GM12878 (cell line): ENCODE measurements at regions not wholly inside any gene's neighbourhood (a gene's known extent, or its start where the extent isn't known, plus 50 kb on each side); places are given as distances from the start of the nearest gene placed in this dataset.

Experiments
- ATAC-seq: fragments of 200-7000 bp; cut with Tn5 transposase; 3 replicates; pipeline ENCODE4 v1.9.1; 2020; ENCODE audit warnings: mild to moderate bottlenecking, moderate library complexity
- BruUV-seq: library from RNA; stranded (reverse); fragments of 400-500 nt; replicated peaks from 2 replicates; lab custom pipeline; 2021; lab: Mats Ljungman, UMichigan
- CTCF ChIA-PET: fragments of 300-600 bp; sonication (Branson Sonifier 250); formaldehyde crosslinking; extraction: SDS; loops from one replicate; lab custom pipeline; 2021; ENCODE audit warnings: inconsistent platforms; lab: Yijun Ruan, JAX
- POLR2A ChIA-PET: fragments of 350-600 bp; formaldehyde crosslinking; extraction: SDS; loops from one replicate; lab custom pipeline; 2021; ENCODE audit warnings: inconsistent platforms; lab: Charles Lee
- RAD21 ChIA-PET: fragments of 300-600 bp; sonication (Branson Sonifier 250); formaldehyde crosslinking; loops from one replicate; lab custom pipeline; 2023; ENCODE audit warnings: antibody characterized with exemption; ENCODE audit not compliant: unreplicated experiment; lab: Charles Lee
- SMC1A ChIA-PET: fragments of 300-600 bp; sonication (Branson Sonifier 250); formaldehyde crosslinking; loops from one replicate; lab custom pipeline; 2023; ENCODE audit not compliant: unreplicated experiment, uncharacterized antibody; lab: Charles Lee
- DNase-seq: peaks from one replicate; pipeline ENCODE4 v3.0.0-alpha.2; 2011; ENCODE audit warnings: low read depth, low spot score
- FAIRE-seq: peaks from 3 replicates; lab custom pipeline; 2011; peaks lifted over from hg19 to GRCh38; lab: Jason Lieb, UNC
- H2AFZ ChIP-seq: 2 replicates; pipeline ENCODE4 v1.6.0; 2011; ENCODE audit warnings: low read depth, low read length, control low read depth; ENCODE audit not compliant: control insufficient read depth
- H3K27ac ChIP-seq: 2 replicates; pipeline ENCODE4 v1.5.1; 2011; ENCODE audit warnings: control low read depth; ENCODE audit not compliant: control insufficient read depth, insufficient read depth
- H3K27me3 ChIP-seq, 2 experiments: replicated peaks in 1 of 2; 2 replicates each; pipeline versions ENCODE4 v1.6.0 to v1.6.1; 2011; ENCODE audit warnings: low read length in 1 of 2; ENCODE audit not compliant: control insufficient read depth in 2 of 2, insufficient read depth in 2 of 2
- H3K36me3 ChIP-seq, 2 experiments: 2 replicates each; pipeline ENCODE4 v1.5.1; 2011; ENCODE audit warnings: low read length in 1 of 2; ENCODE audit not compliant: control insufficient read depth in 2 of 2, insufficient read depth in 2 of 2
- H3K4me1 ChIP-seq: 2 replicates; pipeline ENCODE4 v1.6.1; 2011; ENCODE audit warnings: mild to moderate bottlenecking, low read length, moderate library complexity, mixed read lengths; ENCODE audit not compliant: control insufficient read depth, insufficient read depth
- H3K4me2 ChIP-seq: 2 replicates; pipeline ENCODE4 v1.6.0; 2011; ENCODE audit warnings: control low read depth; ENCODE audit not compliant: control insufficient read depth, insufficient read depth
- H3K4me3 ChIP-seq: fragments of 200-600 bp; sonication (generic); 2 replicates; pipeline ENCODE4 v1.5.1; 2016
- H3K79me2 ChIP-seq: 2 replicates; pipeline ENCODE4 v1.6.0; 2011; ENCODE audit warnings: low read length; ENCODE audit not compliant: control insufficient read depth, insufficient read depth
- H3K9ac ChIP-seq: 2 replicates; pipeline ENCODE4 v1.8.0; 2011; ENCODE audit warnings: low read length, control low read depth, mixed read lengths; ENCODE audit not compliant: control insufficient read depth, insufficient read depth
- H3K9me3 ChIP-seq: replicated peaks from 3 replicates; pipeline ENCODE4 v1.5.1; 2011; ENCODE audit warnings: mild to moderate bottlenecking, low read length; ENCODE audit not compliant: control insufficient read depth, insufficient read depth
- H4K20me1 ChIP-seq: 2 replicates; pipeline ENCODE4 v1.6.0; 2011; ENCODE audit not compliant: control insufficient read depth, insufficient read depth
- CEBPB ChIP-seq, 2 experiments: fragments of 150-350 bp in 1 of 2; IDR thresholded peaks; 2 replicates each; pipeline ENCODE4 v1.6.1; 2012 to 2014; ENCODE audit warnings: low read depth in 2 of 2, low read length in 2 of 2, borderline replicate concordance in 1 of 2, inconsistent platforms in 1 of 2
- CHD1 ChIP-seq: IDR thresholded peaks from 2 replicates; pipeline ENCODE4 v1.6.1; 2012; ENCODE audit warnings: low read depth, low read length, improper control_type of control experiment
- CHD2 ChIP-seq: IDR thresholded peaks from 2 replicates; pipeline ENCODE4 v1.6.1; 2011; ENCODE audit warnings: low read depth, low read length, improper control_type of control experiment, borderline replicate concordance
- DPF2 ChIP-seq: fragments of 450-650 bp; IDR thresholded peaks from 2 replicates; pipeline ENCODE4 v1.6.1; 2017; ENCODE audit warnings: mild to moderate bottlenecking
- EP300 ChIP-seq, 2 experiments: fragments of 150-350 bp in 1 of 2; IDR thresholded peaks; 2 replicates each; pipeline ENCODE4 v1.6.1; 2011 to 2012; ENCODE audit warnings: low read depth in 2 of 2, low read length in 2 of 2, borderline replicate concordance in 1 of 2, improper control_type of control experiment in 1 of 2, inconsistent platforms in 1 of 2; ENCODE audit not compliant: control insufficient read depth in 1 of 2
- IRF3 ChIP-seq: fragments of 450-650 bp; IDR thresholded peaks from 2 replicates; pipeline ENCODE4 v1.6.1; 2014; ENCODE audit warnings: mild to moderate bottlenecking
- KAT2A ChIP-seq: conservative IDR thresholded peaks from 2 replicates; pipeline ENCODE4 v1.6.1; 2011; ENCODE audit warnings: low read depth, low read length; ENCODE audit not compliant: control insufficient read depth
- MEF2A ChIP-seq: IDR thresholded peaks from 2 replicates; pipeline ENCODE4 v1.6.1; 2011; ENCODE audit warnings: low read depth, mild to moderate bottlenecking, low read length, moderate library complexity; ENCODE audit not compliant: insufficient read depth
- MYC ChIP-seq: IDR thresholded peaks from 2 replicates; pipeline ENCODE4 v1.6.1; 2011; ENCODE audit warnings: mild to moderate bottlenecking, low read length, moderate library complexity, inconsistent platforms; ENCODE audit not compliant: insufficient read depth, insufficient replicate concordance, insufficient read length, severe bottlenecking
- RUNX3 ChIP-seq: IDR thresholded peaks from 2 replicates; pipeline ENCODE4 v1.6.1; 2012; ENCODE audit warnings: low read length, inconsistent platforms
- SPI1 ChIP-seq: IDR thresholded peaks from 2 replicates; pipeline ENCODE4 v1.6.1; 2011; ENCODE audit warnings: low read depth, mild to moderate bottlenecking, low read length, moderate library complexity, borderline replicate concordance; ENCODE audit not compliant: insufficient read depth
- SUPT20H ChIP-seq: IDR thresholded peaks from 2 replicates; pipeline ENCODE4 v1.6.1; 2011; ENCODE audit warnings: low read depth, mild to moderate bottlenecking, low read length, moderate library complexity, borderline replicate concordance; ENCODE audit not compliant: control insufficient read depth
- USF1 ChIP-seq: IDR thresholded peaks from 2 replicates; pipeline ENCODE4 v1.6.1; 2011; ENCODE audit warnings: borderline replicate concordance, low read depth, mild to moderate bottlenecking, moderate library complexity, mixed read lengths, low read length; ENCODE audit not compliant: insufficient read depth; ENCODE audit errors: extremely low read length
- WGBS: methylation state at CpG from one replicate; pipeline ENCODE4 v1.1.6; 2016; ENCODE audit warnings: low lambda C conversion rate; ENCODE audit not compliant: insufficient replicate concordance, insufficient coverage; ENCODE audit errors: missing lambda C conversion rate; 5-methylcytosine and 5-hydroxymethylcytosine counted together
- in situ Hi-C: fragments of 300-500 bp; cut with MboI; formaldehyde crosslinking; loops from 9 replicates; pipeline ENCODE4 v1.14.3; 2018; ENCODE audit warnings: mixed read lengths
- intact Hi-C: fragments of 100-400 bp; cut with micrococcal nuclease; formaldehyde crosslinking; loops from one replicate; pipeline ENCODE4 v1.14.2; 2022; ENCODE audit not compliant: unreplicated experiment
- TF ChIP-seq, protein P1 (sequence below): IDR thresholded peaks from 2 replicates; pipeline ENCODE4 v1.6.1; 2012; ENCODE audit warnings: low read length, inconsistent platforms
- TF ChIP-seq, protein P2 (sequence below): fragments of 450-650 bp; formaldehyde crosslinking; IDR thresholded peaks from 2 replicates; pipeline ENCODE4 v1.4.0; 2022; ENCODE audit warnings: mild to moderate bottlenecking, moderate library complexity

GRCh38 chr3:82671466-82671865 is 910.0 kb upstream of the GBE1 start:
- no peaks in the 10 kb centered on the region for H3K36me3 ChIP-seq
- TF ChIP-seq SPI1 (no peak), EP300 (IDR thresholded peaks at IDR 0.05; ENCODE audit: borderline replicate concordance in 1 of 2, control insufficient read depth in 1 of 2, low read depth in 2 of 2, low read length in 2 of 2) (no peak), MEF2A (no peak), CHD2 (no peak), CHD1 (no peak), DPF2 (no peak), RUNX3 (no peak), USF1 (no peak), CEBPB (IDR thresholded peaks at IDR 0.05; ENCODE audit: borderline replicate concordance in 1 of 2, low read depth in 2 of 2, low read length in 2 of 2) (no peak), SUPT20H (no peak), IRF3 (no peak), MYC (no peak), KAT2A (no peak)
- TF ChIP-seq, protein P1, sequence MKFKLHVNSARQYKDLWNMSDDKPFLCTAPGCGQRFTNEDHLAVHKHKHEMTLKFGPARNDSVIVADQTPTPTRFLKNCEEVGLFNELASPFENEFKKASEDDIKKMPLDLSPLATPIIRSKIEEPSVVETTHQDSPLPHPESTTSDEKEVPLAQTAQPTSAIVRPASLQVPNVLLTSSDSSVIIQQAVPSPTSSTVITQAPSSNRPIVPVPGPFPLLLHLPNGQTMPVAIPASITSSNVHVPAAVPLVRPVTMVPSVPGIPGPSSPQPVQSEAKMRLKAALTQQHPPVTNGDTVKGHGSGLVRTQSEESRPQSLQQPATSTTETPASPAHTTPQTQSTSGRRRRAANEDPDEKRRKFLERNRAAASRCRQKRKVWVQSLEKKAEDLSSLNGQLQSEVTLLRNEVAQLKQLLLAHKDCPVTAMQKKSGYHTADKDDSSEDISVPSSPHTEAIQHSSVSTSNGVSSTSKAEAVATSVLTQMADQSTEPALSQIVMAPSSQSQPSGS, result no peak
- TF ChIP-seq, protein P2, sequence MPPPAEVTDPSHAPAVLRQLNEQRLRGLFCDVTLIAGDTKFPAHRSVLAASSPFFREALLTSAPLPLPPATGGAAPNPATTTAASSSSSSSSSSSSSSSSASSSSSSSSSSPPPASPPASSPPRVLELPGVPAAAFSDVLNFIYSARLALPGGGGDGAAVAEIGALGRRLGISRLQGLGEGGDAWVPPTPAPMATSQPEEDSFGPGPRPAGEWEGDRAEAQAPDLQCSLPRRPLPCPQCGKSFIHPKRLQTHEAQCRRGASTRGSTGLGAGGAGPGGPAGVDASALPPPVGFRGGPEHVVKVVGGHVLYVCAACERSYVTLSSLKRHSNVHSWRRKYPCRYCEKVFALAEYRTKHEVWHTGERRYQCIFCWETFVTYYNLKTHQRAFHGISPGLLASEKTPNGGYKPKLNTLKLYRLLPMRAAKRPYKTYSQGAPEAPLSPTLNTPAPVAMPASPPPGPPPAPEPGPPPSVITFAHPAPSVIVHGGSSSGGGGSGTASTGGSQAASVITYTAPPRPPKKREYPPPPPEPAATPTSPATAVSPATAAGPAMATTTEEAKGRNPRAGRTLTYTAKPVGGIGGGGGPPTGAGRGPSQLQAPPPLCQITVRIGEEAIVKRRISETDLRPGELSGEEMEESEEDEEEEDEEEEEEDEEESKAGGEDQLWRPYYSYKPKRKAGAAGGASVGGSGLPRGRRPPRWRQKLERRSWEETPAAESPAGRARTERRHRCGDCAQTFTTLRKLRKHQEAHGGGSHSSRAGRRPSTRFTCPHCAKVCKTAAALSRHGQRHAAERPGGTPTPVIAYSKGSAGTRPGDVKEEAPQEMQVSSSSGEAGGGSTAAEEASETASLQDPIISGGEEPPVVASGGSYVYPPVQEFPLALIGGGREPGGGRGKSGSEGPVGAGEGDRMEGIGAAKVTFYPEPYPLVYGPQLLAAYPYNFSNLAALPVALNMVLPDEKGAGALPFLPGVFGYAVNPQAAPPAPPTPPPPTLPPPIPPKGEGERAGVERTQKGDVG (CRISPR knock-in tag), result no peak
- no peaks in the 10 kb centered on the region for H4K20me1 ChIP-seq
- H3K27me3 ChIP-seq, result no peaks in the 10 kb centered on the region
- ATAC-seq, result no peak
- CTCF ChIA-PET, result no interaction called here
- in situ Hi-C loops, result no loop called here
- no peak for FAIRE-seq
- no peaks in the 10 kb centered on the region for H3K4me1 ChIP-seq
- no peaks in the 10 kb centered on the region for H3K9me3 ChIP-seq
- POLR2A ChIA-PET, result no interaction called here
- H3K27ac ChIP-seq, result no peak overlapping the region
- RAD21 ChIA-PET, result no interaction called here
- WGBS, result 0% methylated on average over 1 of the region's 1 CpG
- H3K4me3 ChIP-seq, result no peak overlapping the region
- no peaks in the 10 kb centered on the region for H3K79me2 ChIP-seq
- no peak overlapping the region for H2AFZ ChIP-seq
- no TSS peak for BruUV-seq
- H3K4me2 ChIP-seq, result no peak overlapping the region
- intact Hi-C loops, result no loop called here
- no peak for DNase-seq
- SMC1A ChIA-PET, result interaction anchor here (1.2 kb wide), 1 partner anchor 14 kb away, joined by 3 read pairs; no protein-coding TSS in a partner anchor
- H3K9ac ChIP-seq, result no peak overlapping the region
